Posterior cingulate gyrus (tissue), 11 donors: ENCODE measurements at regions not wholly inside any gene's neighbourhood (a gene's known extent, or its start where the extent isn't known, plus 50 kb on each side); places are given as distances from the start of the nearest gene placed in this dataset.

Source experiments
- DNase-seq, 10 donors: peaks; one replicate each; pipeline versions ENCODE4 v3.0.0 to v3.0.0-alpha.2; 2020 to 2021; ENCODE audit warnings: mixed read lengths in 3 of 10
- intact Hi-C: fragments of 100-400 bp; cut with DNase I; formaldehyde crosslinking; loops from one replicate; pipeline ENCODE4 v1.15.1; 2023

GRCh38 chr9:80885894-80886293 lies 803.5 kb downstream of the TLE1 start:
- peak in 6 of 10 donors; percentile 5 to 79 (median 44) for DNase-seq
- intact Hi-C loops, result no loop called here

- intact Hi-C loops, result no loop called here
- DNase-seq, result no peak
Measured at GRCh38 chr9:80883826-80884579, 805.3 kb downstream of the TLE1 start.

DNA sequence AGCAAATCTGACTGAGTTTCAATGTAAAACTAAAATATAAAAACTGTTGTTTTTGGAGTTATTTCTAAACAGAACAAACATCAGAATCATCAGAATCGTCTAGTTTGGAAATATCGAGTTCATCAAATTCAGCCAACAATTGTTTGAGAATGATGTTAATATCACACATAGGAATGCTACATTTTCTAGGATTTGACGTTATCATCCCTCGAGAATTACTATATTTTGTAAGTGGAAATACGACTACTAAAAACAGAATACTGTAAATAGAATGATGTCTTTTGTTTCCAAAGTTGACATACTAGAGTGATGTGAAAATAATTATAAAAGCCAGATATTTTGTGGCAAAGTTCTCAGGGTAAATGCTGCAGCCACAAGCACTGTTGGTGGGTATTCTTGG lies 805.9 kb downstream of the TLE1 start:
- DNase-seq, result no peak

DNA sequence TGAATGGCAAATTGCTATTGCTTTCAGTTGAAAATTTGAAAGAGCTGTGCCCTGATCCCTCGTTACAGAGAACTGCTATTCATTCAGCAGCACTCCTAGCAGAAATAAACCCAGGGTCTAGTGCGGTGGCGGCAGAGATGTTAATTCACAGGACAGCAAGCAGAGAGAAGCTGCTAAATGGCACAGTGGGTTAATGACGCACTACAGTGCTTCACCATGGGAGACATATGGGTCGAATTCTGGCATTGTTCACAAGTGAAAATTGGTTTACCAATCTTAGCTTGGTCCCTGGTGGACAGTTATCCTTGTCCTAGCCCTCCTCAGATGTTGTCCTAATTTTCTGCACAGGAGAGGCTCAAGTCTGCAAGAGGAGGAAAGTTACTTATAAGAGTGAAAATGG lies 807.4 kb downstream of the TLE1 start:
- DNase-seq, result no peak
- intact Hi-C loops, result no loop called here

More for the DNA sequence above, 805.9 kb downstream of the TLE1 start:
- intact Hi-C loops, result no loop called here

DNA sequence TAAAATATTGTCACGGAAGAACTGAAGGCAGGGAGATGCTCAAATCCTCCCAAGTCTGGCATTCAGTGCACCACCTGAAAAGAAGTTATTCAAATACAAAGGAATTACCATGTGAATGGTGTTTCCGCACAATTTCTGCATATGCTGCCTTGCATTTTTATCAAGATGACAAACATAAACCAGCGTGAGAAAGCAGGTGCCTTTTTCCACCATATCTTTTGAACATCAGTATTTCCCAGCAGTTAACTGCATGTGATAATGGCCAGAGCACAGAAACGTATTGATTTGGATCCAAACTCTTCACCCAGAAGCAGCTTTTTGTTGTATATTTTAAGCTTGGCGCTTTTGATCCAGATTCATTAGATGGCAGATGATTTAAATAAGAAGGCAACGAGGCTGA lies 808.0 kb downstream of the TLE1 start:
- no peak for DNase-seq

DNA sequence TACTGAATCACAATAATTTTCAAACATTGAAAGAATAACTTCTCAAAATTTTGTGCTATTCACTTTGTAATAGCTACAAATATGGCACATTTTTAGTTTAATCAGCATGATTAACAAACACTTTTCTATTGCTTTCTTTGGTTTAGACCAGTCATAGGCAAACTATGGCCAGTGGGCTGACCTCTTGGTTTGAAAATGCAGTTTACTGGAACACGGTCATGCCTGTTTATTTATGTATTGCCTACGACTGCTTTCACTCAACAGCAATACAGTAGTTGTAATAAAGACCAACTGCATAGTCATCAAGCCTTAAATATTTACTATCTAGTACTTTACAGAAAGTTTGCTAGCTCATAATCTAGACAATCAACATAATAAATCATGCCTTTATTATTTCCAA lies 810.8 kb downstream of the TLE1 start:
- intact Hi-C loops, result no loop called here
- DNase-seq, result no peak

More for the DNA sequence above, 808.0 kb downstream of the TLE1 start:
- intact Hi-C loops, result no loop called here

DNA sequence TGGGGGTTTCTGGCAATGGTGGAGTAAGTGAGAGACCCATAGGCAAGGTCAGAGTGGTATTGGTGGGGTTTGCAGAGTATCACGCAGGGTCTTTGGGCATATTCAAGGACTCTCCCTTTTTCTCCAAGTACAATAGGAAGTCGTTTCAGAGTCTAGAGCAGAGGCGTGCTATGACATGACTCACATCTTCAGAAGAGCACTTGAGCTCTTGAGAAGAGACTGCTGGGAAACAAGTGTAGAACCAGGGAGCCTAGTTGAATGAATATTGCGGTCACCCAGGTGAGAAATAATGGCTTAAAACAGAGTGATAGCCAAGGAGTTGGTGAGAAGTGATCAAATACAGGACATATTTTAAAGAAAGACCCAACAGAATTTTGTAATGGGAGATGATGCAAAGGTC lies 813.4 kb downstream of the TLE1 start:
- intact Hi-C loops, result no loop called here
- no peak for DNase-seq

GRCh38 chr9:80874276-80874675 lies 815.1 kb downstream of the TLE1 start:
- no peak for DNase-seq
- intact Hi-C loops, result no loop called here

GRCh38 chr9:80873861-80874260 lies 815.5 kb downstream of the TLE1 start:
- intact Hi-C loops, result no loop called here
- no peak for DNase-seq

DNA sequence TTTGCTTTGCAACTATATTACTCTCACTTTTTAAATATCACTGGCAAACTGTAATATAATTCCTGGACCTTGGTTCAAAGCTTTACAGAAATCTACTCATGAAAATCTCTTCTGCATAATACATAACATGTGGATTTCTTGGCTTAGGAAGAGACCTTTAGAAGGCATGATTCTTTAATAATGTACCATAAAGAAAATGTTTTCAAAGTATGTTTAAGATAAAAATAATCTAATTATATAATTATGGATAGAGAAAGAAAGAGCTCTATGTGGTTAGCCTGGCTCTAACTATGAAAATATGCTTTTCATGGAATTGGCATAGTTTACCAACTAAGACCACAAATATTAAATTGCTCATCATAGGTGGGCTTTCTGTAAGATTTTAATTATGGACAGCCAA lies 817.8 kb downstream of the TLE1 start:
- intact Hi-C loops, result no loop called here
- no peak for DNase-seq

GRCh38 chr9:80867731-80868130 lies 821.6 kb downstream of the TLE1 start:
- no peak for DNase-seq
- intact Hi-C loops, result no loop called here

DNA sequence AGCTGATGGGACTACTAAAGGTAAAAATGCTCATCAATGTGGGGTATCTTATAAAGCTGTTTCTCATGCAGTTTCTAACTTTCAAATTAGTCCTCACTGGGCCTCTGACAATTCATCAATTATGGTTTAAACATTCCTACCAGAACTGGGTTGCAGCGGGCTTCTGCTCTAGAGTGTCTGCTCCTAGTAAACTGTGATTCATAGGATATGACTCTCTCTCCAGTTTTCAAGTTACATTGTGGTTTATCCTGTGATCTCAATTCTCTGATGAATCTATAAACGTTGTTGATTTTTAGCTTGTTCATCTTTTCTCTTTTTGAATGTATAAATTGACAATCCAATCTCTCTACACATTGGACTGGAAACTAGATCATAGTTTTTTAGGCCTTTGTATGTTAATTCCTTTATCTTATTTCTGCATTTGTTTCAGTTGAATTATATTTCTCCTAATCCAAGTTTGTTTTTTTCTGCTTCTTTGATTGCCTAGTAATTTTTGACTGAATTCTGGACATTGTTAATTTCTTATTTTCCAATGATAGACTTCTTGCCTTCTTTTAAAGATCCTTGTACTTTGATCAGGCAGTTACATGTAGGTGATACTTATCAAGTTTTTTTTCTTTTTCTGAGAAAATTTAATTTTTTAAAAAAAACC lies 822.6 kb downstream of the TLE1 start:
- intact Hi-C loops, result no loop called here
- no peak for DNase-seq

DNA sequence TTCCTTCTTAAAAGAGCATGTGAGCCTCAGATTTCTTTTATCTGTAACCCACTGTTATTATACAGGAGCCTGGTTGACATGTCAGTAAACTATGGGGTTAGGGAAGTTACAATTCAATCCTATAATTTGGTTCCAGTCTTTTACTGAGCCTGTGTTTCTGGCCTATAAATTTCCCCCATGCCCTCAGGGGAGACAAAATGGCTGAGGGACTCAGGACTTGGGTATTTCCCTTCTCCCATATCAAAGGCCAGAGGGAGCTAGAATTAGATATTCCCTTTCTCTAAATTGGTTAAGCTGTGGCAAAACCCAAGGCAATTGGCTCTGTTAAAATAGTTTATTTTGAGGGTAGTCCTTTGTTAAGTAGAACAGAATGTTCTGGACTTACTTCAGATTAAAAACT lies 823.2 kb downstream of the TLE1 start:
- no peak for DNase-seq
- intact Hi-C loops, result no loop called here

DNA sequence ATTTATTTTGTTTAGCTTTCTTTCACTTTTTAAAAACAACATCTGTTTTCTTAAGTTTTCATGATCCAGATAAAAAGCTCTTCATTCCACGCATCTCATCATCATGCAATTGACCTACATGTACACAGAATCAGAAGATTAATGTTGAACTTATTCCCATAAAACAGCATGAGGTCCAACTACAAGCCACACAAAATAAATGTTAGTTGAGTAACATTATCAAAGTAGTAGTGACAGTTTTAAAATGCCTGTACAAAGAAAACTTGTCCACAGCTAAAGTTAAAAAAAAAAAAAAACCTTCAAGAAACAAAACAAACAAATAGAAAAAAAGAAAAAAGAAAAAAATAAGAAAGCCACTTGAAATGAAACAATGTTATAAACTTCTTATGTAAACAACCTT lies 846.3 kb downstream of the TLE1 start:
- intact Hi-C loops, result no loop called here
- no peak for DNase-seq

- intact Hi-C loops, result no loop called here
- DNase-seq, result no peak
Measured at GRCh38 chr9:80842389-80842788, 847.0 kb downstream of the TLE1 start.

GRCh38 chr9:80841888-80842287 lies 847.5 kb downstream of the TLE1 start:
- intact Hi-C loops, result no loop called here
- no peak for DNase-seq

GRCh38 chr9:80839821-80840675 lies 849.3 kb downstream of the TLE1 start:
- intact Hi-C loops, result no loop called here
- no peak for DNase-seq

GRCh38 chr9:80836013-80836412 lies 853.3 kb downstream of the TLE1 start:
- intact Hi-C loops, result no loop called here
- DNase-seq, result no peak

DNA sequence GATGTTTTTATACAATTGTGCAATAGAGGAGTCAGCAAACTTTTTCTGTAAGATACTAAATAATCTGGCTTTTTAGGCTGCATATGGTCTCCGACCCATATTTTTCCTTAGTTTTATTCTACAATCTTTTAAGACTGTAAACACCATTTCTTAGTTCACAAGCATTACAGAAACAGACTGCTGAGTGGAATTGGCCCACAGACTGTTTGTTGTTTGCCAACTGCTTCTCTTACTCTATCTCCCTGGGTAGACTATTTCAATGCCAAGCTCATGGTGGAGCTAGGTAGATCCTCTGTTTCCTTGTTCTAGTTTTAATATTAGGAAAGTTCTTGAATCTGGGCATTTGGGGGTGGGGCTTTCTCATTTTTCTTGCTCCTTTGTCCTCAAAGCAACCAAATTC lies 857.6 kb downstream of the TLE1 start:
- intact Hi-C loops, result no loop called here
- no peak for DNase-seq

DNA sequence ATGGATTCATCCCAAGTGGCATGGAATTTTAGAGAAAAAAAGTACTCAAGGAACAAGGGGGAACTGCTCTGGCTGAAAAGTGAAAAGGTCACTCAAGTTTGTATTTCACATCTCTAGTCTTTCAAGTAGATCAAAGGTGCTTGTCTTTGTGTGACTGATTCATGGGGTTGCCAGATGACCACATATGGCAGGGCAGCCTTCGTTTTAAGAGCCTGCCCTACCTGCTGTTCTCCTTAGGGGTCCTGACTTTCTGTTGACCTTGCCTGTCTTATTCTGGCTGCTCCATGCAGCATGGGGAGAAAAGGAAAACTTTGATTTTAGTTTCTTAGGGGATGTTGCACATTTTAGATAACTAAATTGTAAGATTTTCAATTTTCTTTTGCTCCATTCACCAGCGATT lies 877.7 kb downstream of the TLE1 start:
- DNase-seq, result no peak
- intact Hi-C loops, result no loop called here

DNA sequence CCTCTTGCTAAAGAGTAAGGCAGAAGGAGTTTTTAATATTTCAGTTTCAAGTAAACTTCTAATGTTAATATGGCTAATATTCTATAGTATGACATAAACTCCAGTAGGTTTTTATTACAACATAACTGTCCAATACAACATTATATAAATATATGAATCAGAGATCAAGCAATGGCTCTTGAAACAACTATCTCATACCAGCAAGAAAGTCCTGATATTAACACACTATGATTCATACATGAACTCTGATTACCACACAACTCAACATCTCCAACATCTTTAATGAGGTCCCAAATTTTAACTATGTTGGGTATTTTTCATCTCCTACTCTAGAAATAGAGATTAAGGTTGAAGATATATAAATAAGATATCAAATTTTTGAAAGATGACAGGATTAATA lies 878.3 kb downstream of the TLE1 start:
- no peak for DNase-seq
- intact Hi-C loops, result no loop called here

- intact Hi-C loops, result no loop called here
- DNase-seq, result no peak
Measured at GRCh38 chr9:80806671-80807070, 882.7 kb downstream of the TLE1 start.
